ENCODE measurements at regions not wholly inside any gene's neighbourhood (a gene's known extent, or its start where the extent isn't known, plus 50 kb on each side); places are given as distances from the start of the nearest gene placed in this dataset.
"Not testable (repeated sequence)": the region's sequence is repeated elsewhere in the genome, so short reads cannot be mapped to it uniquely, and the experiment has no call there.

- peak; percentile 39 for DNase-seq (ENCODE audit: low read depth, low spot score)
Observed at GRCh38 chr1:227416156-227416830, 98.0 kb upstream of the CDC42BPA start.

DNA sequence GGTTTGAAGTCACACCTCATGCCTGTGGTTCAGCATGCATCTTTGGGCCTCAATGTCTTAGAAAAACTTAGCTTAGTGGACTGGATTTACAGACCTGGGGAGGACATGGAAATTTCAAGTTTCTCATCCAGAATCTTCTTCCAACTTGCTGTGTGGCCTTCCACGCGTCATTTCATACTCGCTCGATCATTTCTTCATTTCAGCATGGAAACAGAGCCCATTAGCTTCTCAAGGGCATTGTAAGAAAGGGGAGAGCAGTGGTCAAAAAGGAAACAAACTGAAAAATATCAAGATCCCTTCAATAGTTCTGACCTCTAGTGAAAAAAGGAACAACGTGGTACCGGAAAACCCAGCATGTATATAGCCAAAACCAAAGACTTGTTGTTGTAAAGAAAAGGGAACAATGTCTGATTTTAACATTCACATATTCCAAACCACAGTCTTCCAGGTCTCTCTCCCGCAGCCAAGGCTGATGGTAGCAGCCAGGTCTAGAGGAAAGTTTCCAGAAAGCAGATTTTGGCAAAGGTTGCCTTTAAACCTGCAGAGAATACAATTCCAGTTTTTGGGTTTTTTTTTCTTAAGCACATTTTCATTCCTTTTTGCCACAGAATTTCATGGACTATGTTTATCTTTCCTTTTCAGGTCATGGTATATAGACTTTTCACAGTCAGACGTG lies 97.0 kb upstream of the CDC42BPA start:
- DNase-seq (ENCODE audit: low read depth, low spot score), result no peak

GRCh38 chr1:227411066-227411465 lies 92.8 kb upstream of the CDC42BPA start:
- no peak for DNase-seq (ENCODE audit: low read depth, low spot score)

DNA sequence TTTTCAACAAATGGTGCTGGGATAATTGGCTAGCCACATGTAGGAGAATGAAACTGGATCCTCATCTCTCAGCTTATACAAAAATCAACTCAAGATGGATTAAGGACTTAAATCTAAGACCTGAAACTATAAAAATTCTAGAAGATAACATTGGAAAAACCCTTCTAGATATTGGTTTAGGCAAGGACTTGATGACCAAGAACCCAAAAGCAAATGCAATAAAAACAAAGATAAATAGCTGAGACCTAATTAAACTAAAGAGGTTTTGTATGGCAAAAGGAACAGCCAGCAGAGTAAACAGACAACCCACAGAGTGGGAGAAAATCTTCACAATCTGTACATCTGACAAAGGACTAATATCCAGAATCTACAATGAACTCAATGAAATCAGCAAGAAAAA lies 88.0 kb upstream of the CDC42BPA start:
- DNase-seq (ENCODE audit: low read depth, low spot score), result not testable (repeated sequence)

DNA sequence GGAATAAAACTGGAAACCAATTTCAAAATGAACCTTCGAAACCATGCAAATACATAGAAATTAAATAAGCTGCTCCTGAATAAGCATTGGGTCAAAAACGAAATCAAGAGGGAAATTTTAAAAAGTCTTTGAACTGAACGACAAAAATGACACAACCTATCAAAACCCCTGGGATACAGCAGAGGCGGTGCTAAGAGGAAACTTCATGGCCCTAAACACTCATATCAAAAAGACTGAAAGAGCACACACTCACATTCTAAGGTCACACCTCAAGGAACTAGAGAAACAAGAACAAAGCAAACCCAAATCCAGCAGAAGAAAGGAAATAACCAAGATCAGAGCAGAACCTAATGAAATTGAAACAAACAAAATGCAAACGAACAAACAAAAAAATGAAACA lies 85.2 kb upstream of the CDC42BPA start:
- DNase-seq (ENCODE audit: low read depth, low spot score), result no peak

GRCh38 chr1:227401562-227402342 lies 83.5 kb upstream of the CDC42BPA start:
- DNase-seq (ENCODE audit: low read depth, low spot score), result no peak

- DNase-seq (ENCODE audit: low read depth, low spot score), result no peak
Observed at GRCh38 chr1:227399152-227399730, 80.9 kb upstream of the CDC42BPA start.

DNA sequence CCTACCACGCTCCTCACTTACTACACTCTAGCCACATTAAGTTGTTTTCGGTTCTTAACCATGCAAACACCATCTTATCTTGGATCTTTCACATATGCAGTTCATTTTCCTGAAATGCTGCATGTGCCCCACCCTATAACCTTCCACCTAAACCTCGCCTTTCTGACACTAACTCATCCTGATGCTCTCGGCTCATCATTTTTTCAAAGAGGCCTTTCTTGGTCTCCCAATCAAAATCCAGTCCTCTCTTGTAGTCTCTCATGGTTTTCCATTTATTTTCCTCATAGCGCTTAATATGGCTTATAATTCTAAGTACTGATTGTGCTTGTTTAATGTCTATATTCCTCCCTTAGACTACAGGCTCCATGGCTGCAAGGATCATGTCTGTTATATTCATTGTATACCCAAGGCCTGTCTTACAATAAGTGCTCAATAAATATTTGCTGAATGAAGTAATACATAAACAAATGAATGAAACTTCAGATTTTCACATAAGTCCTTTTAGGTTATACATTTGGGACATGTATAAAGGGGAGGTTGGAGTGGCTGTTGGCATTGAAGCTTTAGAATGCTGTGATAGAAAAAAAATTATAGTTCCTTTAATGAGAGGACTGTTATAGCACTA lies 79.2 kb upstream of the CDC42BPA start:
- DNase-seq (ENCODE audit: low read depth, low spot score), result no peak

GRCh38 chr1:227396539-227397353 lies 78.5 kb upstream of the CDC42BPA start:
- no peak for DNase-seq (ENCODE audit: low read depth, low spot score)

DNA sequence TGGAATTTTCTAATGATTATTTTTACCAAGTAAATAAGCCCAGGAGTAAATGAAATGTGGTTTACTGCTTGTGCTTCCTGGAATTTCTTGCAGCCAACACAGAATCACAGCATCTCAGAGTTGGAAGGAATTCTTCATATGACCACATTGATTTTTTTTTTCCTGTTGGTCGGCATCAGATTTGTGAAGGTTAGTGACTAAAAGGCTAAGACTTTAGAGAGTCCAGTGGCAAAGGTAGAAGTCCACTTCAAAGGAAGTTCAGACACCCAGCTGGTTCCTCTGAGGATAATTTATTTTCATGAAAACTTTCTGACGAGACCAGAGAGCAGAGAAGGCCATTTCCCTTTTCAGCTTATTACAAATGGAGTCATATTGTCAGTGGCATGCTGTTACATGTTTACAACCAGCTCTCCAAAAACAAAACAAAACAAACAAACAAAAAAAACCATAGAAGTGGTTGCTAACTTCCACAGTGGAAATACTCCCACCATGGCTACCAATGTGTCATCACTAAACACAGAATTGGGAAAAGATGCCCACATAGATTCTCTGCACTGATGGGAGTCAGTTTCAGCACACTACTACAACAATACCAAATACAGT lies 77.2 kb upstream of the CDC42BPA start:
- DNase-seq (ENCODE audit: low read depth, low spot score), result peak; percentile 75

GRCh38 chr1:227392984-227393764 lies 74.9 kb upstream of the CDC42BPA start:
- no peak for DNase-seq (ENCODE audit: low read depth, low spot score)

GRCh38 chr1:227391879-227392278 lies 73.6 kb upstream of the CDC42BPA start:
- no peak for DNase-seq (ENCODE audit: low read depth, low spot score)

DNA sequence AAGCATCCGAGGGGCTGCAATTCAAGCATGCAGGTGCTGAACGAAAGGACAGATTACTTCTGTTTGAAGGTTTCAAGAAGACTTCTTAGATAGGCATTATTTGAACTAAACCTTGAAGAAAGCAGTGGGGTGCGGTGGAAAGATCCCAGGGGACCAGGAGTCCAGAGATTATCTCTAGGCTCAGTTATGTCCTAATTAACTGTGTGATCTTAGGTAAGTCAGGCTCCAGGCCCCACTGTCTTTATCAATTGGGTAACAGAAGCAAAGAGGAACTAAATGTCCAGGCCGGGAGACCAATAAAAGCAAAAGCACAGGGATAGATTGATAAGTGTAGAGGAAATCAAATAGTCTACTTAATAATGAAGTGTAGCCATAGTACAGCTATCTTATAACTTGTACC lies 72.9 kb upstream of the CDC42BPA start:
- DNase-seq (ENCODE audit: low read depth, low spot score), result no peak

GRCh38 chr1:227390525-227390924 lies 72.2 kb upstream of the CDC42BPA start:
- peak; percentile 20 for DNase-seq (ENCODE audit: low read depth, low spot score)

- DNase-seq (ENCODE audit: low read depth, low spot score), result no peak
Observed at GRCh38 chr1:227388214-227389168, 70.2 kb upstream of the CDC42BPA start.

DNA sequence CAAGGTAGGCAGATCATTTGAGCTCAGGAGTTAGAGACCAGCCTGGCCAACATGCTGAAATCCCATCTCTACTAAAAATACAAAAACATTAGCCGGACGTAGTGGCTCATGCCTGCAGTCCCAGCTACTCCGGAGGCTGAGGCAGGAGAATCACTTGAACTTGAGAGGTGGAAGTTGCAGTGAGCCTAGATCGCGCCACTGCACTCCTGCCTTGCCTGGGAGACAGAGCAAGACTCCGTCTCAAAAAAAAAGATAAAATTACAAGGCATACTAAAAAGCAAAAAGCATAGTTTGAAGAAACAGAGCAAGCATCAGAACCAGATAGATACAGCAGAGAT lies 61.2 kb upstream of the CDC42BPA start:
- DNase-seq (ENCODE audit: low read depth, low spot score), result no peak

DNA sequence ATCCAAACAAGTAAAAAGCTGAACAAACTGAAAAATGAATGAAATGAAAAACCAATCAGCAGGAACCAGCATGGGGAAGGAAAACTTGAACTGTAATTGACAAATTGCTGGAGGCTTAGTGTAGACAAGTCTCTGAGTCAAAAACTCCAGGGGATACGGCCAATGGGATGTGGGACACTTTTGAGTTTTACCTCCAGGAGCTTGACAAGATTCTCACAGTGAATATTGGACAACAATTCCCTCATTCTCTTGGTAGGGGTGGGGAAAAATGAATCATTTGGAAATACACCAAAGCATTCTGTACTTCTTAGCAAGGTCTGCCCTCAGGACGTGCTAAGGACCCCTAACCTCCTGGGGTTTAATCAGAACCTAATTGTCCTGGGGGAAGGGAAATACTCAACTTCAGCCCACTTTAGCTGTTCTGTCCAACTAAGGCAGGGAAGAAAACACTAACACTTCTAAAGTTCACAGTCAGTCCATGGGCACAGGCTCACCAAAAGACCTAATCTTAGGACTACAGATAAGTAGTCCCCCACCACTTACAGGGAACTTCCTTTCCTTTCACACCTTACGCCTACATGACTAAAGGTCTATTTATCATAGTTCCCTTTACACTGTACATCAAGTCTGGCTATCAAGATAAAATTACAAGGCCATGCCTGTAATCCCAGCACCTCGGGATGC lies 60.7 kb upstream of the CDC42BPA start:
- peak; percentile 24 for DNase-seq (ENCODE audit: low read depth, low spot score)

DNA sequence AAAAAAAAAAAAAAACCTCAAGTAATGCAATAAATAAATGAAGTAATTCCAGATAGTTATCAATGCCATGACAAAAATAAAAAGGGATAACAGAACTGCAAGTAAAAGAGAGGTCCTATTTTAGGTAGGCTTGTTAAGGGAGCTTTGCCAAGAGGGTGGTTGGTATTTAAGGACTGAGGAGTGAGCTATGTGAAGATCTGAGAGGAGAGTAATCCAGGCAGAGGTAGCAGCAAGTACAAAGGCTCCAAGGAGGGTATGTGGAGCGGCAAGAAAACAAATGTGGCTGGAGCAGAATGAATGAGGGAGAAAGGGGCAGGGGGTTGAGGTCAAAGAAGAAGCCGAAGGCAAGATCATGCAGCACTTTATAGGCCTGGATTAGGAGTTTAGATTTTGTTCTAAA lies 59.9 kb upstream of the CDC42BPA start:
- DNase-seq (ENCODE audit: low read depth, low spot score), result no peak
